ENCODE measurements at regions not wholly inside any gene's neighbourhood (a gene's known extent, or its start where the extent isn't known, plus 50 kb on each side); places are given as distances from the start of the nearest gene placed in this dataset.
"Not testable (repeated sequence)": the region's sequence is repeated elsewhere in the genome, so short reads cannot be mapped to it uniquely, and the experiment has no call there.

GRCh38 chr4:67396008-67396407 is 149.3 kb downstream of the CENPC start:
- H3K27me3 ChIP-seq (ENCODE audit: control insufficient read depth, insufficient read depth, low read length): no peaks in the 10 kb centered on the region
- no peak for DNase-seq (ENCODE audit: low read depth, low spot score)
- CTCF ChIA-PET: interaction anchor here (1.5 kb wide), 1 partner anchor 10 kb away, joined by 5 read pairs; no protein-coding TSS in a partner anchor
- no peaks in the 10 kb centered on the region for H3K9me3 ChIP-seq (ENCODE audit: control insufficient read depth, insufficient read depth, low read length)
- no peak for TF ChIP-seq CTCF (IDR thresholded peaks at IDR 0.05; ENCODE audit: low read depth, low read length)
- H3K27ac ChIP-seq (ENCODE audit: low read depth, low read length): no peak overlapping the region
- POLR2A ChIA-PET: no interaction called here
- no peak overlapping the region for H3K4me3 ChIP-seq (ENCODE audit: low read depth, low read length)

GRCh38 chr4:67394879-67395278 is 150.4 kb downstream of the CENPC start:
- POLR2A ChIA-PET: no interaction called here
- CTCF ChIA-PET: interaction anchor here (0.9 to 1.5 kb wide), 2 partner anchors 9 to 25 kb away, joined by 3 to 5 read pairs; no protein-coding TSS in a partner anchor
- TF ChIP-seq CTCF (IDR thresholded peaks at IDR 0.05; ENCODE audit: low read depth, low read length): no peak
- no peak for DNase-seq (ENCODE audit: low read depth, low spot score)
- Histone ChIP-seq H3K27ac (ENCODE audit: low read depth, low read length) (no peak overlapping the region), H3K4me3 (ENCODE audit: low read depth, low read length) (no peak overlapping the region), H3K9me3 (ENCODE audit: control insufficient read depth, insufficient read depth, low read length) (no peaks in the 10 kb centered on the region), H3K27me3 (ENCODE audit: control insufficient read depth, insufficient read depth, low read length) (no peaks in the 10 kb centered on the region)

- Histone ChIP-seq H3K9me3 (ENCODE audit: control insufficient read depth, insufficient read depth, low read length) (no peaks in the 10 kb centered on the region), H3K27me3 (ENCODE audit: control insufficient read depth, insufficient read depth, low read length) (no peaks in the 10 kb centered on the region), H3K4me3 (ENCODE audit: low read depth, low read length) (no peak overlapping the region), H3K27ac (ENCODE audit: low read depth, low read length) (no peak overlapping the region)
- ChIA-PET CTCF (interaction anchor here (0.6 to 2.0 kb wide), 22 partner anchors 9 to 736 kb away, joined by 3 to 10 read pairs (median 4); partner anchors contain the start of gene TMPRSS11F), POLR2A (no interaction called here)
- DNase-seq (ENCODE audit: low read depth, low spot score): peak; percentile 16
- TF ChIP-seq CTCF (IDR thresholded peaks at IDR 0.05; ENCODE audit: low read depth, low read length): peak; percentile 64
Measured at GRCh38 chr4:67393699-67394281, 151.5 kb downstream of the CENPC start.

GRCh38 chr4:67393007-67393406 is 152.3 kb downstream of the CENPC start:
- TF ChIP-seq CTCF (IDR thresholded peaks at IDR 0.05; ENCODE audit: low read depth, low read length): no peak
- Histone ChIP-seq H3K4me3 (ENCODE audit: low read depth, low read length) (no peak overlapping the region), H3K27ac (ENCODE audit: low read depth, low read length) (no peak overlapping the region), H3K9me3 (ENCODE audit: control insufficient read depth, insufficient read depth, low read length) (no peaks in the 10 kb centered on the region), H3K27me3 (ENCODE audit: control insufficient read depth, insufficient read depth, low read length) (no peaks in the 10 kb centered on the region)
- ChIA-PET POLR2A (no interaction called here), CTCF (interaction anchor here (0.6 to 2.0 kb wide), 20 partner anchors 9 to 108 kb away, joined by 3 to 10 read pairs (median 4); no protein-coding TSS in a partner anchor)
- DNase-seq (ENCODE audit: low read depth, low spot score): no peak

- H3K27me3 ChIP-seq (ENCODE audit: control insufficient read depth, insufficient read depth, low read length); H3K27ac ChIP-seq (ENCODE audit: low read depth, low read length); POLR2A ChIA-PET; DNase-seq (ENCODE audit: low read depth, low spot score); H3K9me3 ChIP-seq (ENCODE audit: control insufficient read depth, insufficient read depth, low read length); H3K4me3 ChIP-seq (ENCODE audit: low read depth, low read length); CTCF ChIA-PET: not testable (repeated sequence)
Measured at GRCh38 chr4:67381406-67381804, 163.9 kb downstream of the CENPC start.

DNA sequence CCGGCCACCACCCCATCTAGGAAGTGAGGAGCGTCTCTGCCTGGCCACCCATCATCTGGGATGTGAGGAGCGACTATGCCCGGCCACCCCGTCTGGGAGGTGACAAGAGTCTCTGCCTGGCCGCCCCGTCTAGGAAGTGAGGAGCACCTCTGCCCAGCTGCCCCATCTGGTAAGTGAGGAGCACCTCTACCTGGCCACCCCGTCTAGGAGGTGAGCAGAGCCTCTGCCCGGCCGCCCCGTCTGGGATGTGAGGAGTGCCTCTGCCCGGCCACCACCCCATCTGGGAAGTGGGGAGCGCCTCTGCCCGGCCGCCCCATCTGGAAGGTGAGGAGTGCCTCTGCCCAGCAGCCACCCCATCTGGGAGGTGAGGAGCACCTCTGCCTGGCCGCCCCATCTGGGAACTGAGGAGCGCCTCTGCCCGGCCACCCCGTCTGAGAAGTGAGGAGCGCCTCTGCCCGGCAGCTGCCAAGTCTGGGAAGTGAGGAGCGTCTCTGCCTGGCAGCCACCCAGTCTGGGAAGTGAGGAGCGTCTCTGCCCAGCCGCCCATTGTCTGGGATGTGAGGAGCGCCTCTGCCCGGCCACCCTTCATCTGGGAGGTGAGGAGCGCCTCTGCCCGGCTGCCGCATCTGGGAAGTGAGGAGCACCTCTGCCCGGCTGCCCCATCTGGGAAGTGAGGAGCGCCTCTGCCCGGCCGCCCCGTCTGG is 164.4 kb downstream of the CENPC start:
- H3K4me3 ChIP-seq (ENCODE audit: low read depth, low read length): not testable (repeated sequence)

More for the DNA sequence above, 164.4 kb downstream of the CENPC start:
- DNase-seq (ENCODE audit: low read depth, low spot score); H3K27ac ChIP-seq (ENCODE audit: low read depth, low read length); H3K9me3 ChIP-seq (ENCODE audit: control insufficient read depth, insufficient read depth, low read length); POLR2A ChIA-PET; CTCF ChIA-PET; H3K27me3 ChIP-seq (ENCODE audit: control insufficient read depth, insufficient read depth, low read length): not testable (repeated sequence)

All from AG04450 (cell line).